ENCODE measurements at regions not wholly inside any gene's neighbourhood (a gene's known extent, or its start where the extent isn't known, plus 50 kb on each side); places are given as distances from the start of the nearest gene placed in this dataset.

DNA sequence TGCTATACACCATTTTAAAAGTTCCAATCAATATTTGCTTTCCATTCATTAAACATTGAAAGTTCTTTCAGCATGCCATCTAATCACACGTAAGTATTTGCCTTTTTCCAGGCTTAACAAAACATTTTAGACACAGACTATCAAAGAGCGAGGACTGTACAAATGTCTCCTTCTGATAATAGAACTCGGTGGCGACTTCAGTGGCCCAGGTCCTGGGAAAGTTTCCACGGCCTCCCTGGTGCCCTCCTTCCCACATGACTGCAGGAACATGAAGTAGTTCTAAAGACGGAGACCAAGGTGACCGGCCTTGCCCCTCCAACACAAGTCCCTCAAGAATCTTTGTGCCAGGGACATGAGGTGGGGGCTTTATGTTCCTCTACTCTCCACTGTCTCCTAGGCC, 174.6 kb upstream of the KBTBD8 start:
- no peak overlapping the region for H3K27ac ChIP-seq
- TF ChIP-seq, protein P1, sequence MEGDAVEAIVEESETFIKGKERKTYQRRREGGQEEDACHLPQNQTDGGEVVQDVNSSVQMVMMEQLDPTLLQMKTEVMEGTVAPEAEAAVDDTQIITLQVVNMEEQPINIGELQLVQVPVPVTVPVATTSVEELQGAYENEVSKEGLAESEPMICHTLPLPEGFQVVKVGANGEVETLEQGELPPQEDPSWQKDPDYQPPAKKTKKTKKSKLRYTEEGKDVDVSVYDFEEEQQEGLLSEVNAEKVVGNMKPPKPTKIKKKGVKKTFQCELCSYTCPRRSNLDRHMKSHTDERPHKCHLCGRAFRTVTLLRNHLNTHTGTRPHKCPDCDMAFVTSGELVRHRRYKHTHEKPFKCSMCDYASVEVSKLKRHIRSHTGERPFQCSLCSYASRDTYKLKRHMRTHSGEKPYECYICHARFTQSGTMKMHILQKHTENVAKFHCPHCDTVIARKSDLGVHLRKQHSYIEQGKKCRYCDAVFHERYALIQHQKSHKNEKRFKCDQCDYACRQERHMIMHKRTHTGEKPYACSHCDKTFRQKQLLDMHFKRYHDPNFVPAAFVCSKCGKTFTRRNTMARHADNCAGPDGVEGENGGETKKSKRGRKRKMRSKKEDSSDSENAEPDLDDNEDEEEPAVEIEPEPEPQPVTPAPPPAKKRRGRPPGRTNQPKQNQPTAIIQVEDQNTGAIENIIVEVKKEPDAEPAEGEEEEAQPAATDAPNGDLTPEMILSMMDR (conservative IDR thresholded peaks at IDR 0.05): no peak

DNA sequence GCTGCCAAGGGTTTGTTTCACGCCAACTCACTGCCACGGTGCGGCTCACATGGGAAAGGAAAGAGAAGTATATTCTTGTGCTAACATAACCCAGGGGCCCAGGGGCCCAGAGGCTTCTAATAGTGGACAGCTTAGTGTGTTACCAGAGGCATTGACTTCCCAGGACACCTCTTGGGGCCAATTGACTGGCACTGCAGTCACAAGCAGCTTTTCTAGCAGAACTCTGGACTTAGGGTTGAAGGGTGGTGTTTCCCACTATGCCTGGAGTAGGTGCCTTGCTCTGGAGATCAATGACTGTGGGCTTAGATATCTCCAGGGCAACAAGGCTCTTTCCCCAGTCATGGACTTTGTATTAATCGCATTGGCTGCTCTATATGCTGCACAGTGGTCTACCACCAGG, 172.7 kb upstream of the KBTBD8 start:
- H3K27ac ChIP-seq: no peak overlapping the region
- TF ChIP-seq, protein P1 (conservative IDR thresholded peaks at IDR 0.05): no peak

DNA sequence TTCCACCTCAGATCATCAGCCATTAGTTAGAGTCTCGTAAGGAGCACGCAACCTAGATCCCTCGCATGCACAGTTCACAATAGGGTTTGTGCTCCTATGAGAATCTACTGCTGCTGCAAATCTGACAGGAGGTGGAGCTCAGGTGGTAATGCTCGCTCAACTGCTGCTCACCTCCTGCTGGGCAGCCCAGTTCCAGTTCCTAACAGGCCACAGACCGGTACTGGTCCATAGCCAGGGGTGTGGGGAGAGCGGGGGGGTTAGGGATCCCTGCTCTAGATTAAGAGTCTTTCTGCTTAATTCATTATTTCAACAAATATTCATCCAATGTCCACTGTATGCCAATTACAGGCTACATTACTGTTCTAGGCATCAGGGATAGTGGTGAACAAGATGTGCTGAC, 170.4 kb upstream of the KBTBD8 start:
- H3K27ac ChIP-seq: no peak overlapping the region
- TF ChIP-seq, protein P1 (conservative IDR thresholded peaks at IDR 0.05): no peak

DNA sequence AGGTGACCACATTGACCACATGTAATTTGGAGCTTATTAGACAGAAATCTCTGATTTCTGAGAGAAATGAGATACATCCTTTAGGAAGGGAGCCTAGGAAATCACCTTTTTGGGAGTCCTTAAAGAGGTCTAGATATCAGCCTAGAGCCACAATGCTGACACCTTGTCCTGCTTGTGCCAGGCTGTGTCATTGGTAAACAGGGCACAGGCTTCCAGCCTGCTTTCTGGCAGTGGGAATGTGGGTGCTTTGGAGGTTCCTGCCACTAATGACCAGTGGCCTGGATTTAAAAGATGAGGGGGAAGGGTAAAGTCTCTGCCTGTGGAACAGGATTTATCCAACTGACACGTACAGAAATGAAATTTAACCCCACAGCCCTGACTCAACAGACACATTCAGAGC, 169.8 kb upstream of the KBTBD8 start:
- TF ChIP-seq, protein P1 (conservative IDR thresholded peaks at IDR 0.05): no peak
- no peak overlapping the region for H3K27ac ChIP-seq

DNA sequence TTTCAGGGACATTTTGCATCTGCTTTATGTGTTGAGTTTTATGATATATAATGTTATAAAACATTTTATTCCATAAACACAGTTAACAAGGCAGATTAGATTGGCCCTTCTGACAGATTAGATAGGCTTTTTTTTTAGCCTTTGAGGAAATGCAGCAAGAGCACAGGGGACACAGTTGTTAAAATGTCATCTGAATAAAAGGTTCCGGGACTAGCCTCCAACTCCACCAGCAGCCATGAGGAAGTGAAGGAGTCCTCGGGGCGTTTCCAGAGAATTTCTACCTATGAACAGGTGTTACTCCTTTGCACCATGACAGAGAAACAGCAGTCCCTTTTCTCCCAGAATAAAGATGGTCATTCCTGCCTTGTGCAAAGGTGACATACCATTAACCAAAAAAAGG, 167.8 kb upstream of the KBTBD8 start:
- peak overlapping the region; percentile 59 for H3K27ac ChIP-seq
- TF ChIP-seq, protein P1 (conservative IDR thresholded peaks at IDR 0.05): no peak

DNA sequence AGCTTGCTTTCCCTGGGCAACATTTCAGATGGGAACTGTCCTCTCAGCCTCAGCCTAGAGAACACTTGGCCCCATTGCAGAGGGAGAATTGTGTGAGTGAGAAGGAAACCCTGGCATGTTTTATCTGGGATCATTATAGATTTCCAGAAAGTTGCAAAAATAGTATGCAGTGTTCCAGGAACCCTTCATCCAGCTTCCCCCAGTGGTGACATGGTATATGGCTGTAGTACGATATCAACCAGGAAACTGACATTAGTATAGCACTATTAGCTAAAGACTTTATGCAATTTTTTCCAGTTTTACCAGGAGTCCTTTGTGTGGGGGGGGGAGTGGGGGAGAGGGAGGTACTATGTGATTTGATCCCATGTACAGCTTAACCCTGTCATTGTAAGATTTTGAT, 166.2 kb upstream of the KBTBD8 start:
- no peak overlapping the region for H3K27ac ChIP-seq
- TF ChIP-seq, protein P1 (conservative IDR thresholded peaks at IDR 0.05): no peak; the same call in 1 of the 2 replicates

DNA sequence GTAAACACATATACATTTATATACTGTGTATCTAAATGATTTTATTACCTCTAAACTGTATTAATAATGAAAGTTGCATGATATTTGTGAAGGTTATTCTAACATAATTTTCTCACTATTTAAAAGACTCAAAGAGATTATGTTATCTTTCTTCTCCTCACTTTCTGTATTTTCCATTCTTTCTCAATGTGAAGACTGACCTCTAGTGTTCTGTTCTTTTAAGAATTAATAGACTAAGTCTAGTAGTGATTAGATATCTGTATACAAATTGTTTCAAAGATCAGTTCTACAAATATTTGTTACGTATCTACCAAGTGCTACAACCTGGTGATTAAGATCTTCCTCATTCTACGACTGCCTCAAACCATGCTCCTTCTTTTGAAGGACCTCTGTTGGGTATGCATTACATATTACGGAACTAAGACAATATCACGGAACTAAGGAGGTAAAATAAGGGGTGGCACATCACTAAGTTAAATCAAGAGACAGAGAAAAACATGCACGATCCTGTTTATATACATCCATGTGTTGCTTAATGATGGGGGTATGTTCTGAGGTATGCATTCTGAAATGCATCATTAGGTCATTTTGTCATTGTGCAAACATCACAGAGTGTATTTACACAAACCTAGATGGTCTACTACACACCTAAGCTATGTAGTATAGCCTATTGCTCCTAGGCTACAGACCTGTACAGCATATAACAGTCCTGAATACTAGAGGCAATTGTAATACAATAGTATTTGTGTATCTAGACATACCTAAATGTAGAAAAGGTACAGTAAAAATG, 161.5 kb upstream of the KBTBD8 start:
- TF ChIP-seq, protein P1 (conservative IDR thresholded peaks at IDR 0.05): peak; percentile 75
- H3K27ac ChIP-seq: no peak overlapping the region

Measured in VCaP (cell line).